ENCODE measurements at regions not wholly inside any gene's neighbourhood (a gene's known extent, or its start where the extent isn't known, plus 50 kb on each side); places are given as distances from the start of the nearest gene placed in this dataset.
"Not testable (repeated sequence)": the region's sequence is repeated elsewhere in the genome, so short reads cannot be mapped to it uniquely, and the experiment has no call there.

DNA sequence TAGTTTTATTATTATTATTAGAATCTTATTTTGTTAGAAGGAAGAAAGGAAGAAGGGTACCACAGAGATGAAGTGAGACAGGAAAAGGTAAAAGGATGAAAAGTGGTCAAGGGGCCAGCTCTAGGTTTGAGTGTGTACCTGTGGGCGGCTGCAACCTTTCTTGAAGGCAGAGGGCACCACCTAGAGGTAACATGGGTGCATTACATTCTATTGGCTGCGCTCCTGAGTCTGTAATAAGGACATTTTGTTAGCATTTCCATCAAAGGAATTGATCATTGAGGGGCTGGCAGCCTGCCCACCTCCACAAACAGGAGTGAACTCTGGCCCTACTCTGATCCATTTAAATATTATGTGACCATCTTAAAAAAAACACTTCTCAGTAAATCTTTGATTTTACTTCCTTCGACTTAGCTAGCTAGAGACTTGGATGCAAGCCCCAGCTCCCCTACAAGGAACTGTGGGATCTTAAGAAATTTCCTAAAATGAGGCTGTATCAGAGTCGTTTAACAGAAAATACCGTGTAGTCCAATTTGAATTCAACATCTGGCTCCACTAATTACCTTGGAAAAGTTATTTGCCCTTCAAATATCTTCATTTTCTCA, 610.4 kb downstream of the IPMK start:
- Histone ChIP-seq H3K4me2 (no peak overlapping the region), H3K36me3 (replicated peaks; ENCODE audit: insufficient read depth, low read depth) (no peaks in the 10 kb centered on the region), H2AFZ (no peak overlapping the region), H3K27ac (no peak overlapping the region), H3K4me3 (no peak overlapping the region), H3K9me3 (ENCODE audit: low read depth) (no peaks in the 10 kb centered on the region), H3K27me3 (no peaks in the 10 kb centered on the region), H4K20me1 (ENCODE audit: insufficient read depth, poor library complexity, severe bottlenecking) (no peaks in the 10 kb centered on the region), H3K4me1 (ENCODE audit: insufficient read depth) (no peaks in the 10 kb centered on the region), H3K79me2 (no peaks in the 10 kb centered on the region), H3K9me2 (replicated peaks; ENCODE audit: insufficient read depth) (no peaks in the 10 kb centered on the region)
- WGBS (ENCODE audit: low lambda C conversion rate, missing lambda C conversion rate) = 33% methylated on average over 5 of the region's 5 CpGs
- peak; percentile 83 for DNase-seq (ENCODE audit: low spot score)
- TF ChIP-seq CTCF (IDR thresholded peaks at IDR 0.05; ENCODE audit: poor library complexity) (peak; percentile 84), EZH2phosphoT487 (IDR thresholded peaks at IDR 0.05; ENCODE audit: low read depth, severe bottlenecking, unreplicated experiment) (no peak)

- WGBS (ENCODE audit: low lambda C conversion rate, missing lambda C conversion rate) = 71% methylated on average over 2 of the region's 2 CpGs
- H3K4me1 ChIP-seq (ENCODE audit: insufficient read depth) = no peaks in the 10 kb centered on the region
Measured at GRCh38 chr10:57654856-57655255, 612.8 kb downstream of the IPMK start.

GRCh38 chr10:57645108-57645507, 622.6 kb downstream of the IPMK start:
- not testable (repeated sequence) for H2AFZ ChIP-seq, H3K27ac ChIP-seq, H3K27me3 ChIP-seq

More at GRCh38 chr10:57654856-57655255, 612.8 kb downstream of the IPMK start:
- TF ChIP-seq CTCF (IDR thresholded peaks at IDR 0.05; ENCODE audit: poor library complexity) (no peak), EZH2phosphoT487 (IDR thresholded peaks at IDR 0.05; ENCODE audit: low read depth, severe bottlenecking, unreplicated experiment) (no peak), EZH2 (IDR thresholded peaks at IDR 0.05; ENCODE audit: borderline replicate concordance) (no peak)
- Histone ChIP-seq H3K27ac (no peak overlapping the region), H3K36me3 (replicated peaks; ENCODE audit: insufficient read depth, low read depth) (no peaks in the 10 kb centered on the region), H3K4me2 (no peak overlapping the region), H3K27me3 (no peaks in the 10 kb centered on the region), H2AFZ (no peak overlapping the region), H3K79me2 (no peaks in the 10 kb centered on the region), H4K20me1 (ENCODE audit: insufficient read depth, poor library complexity, severe bottlenecking) (no peaks in the 10 kb centered on the region), H3K9me2 (replicated peaks; ENCODE audit: insufficient read depth) (no peaks in the 10 kb centered on the region), H3K4me3 (no peak overlapping the region), H3K9me3 (ENCODE audit: low read depth) (no peaks in the 10 kb centered on the region)
- DNase-seq (ENCODE audit: low spot score) = no peak

DNA sequence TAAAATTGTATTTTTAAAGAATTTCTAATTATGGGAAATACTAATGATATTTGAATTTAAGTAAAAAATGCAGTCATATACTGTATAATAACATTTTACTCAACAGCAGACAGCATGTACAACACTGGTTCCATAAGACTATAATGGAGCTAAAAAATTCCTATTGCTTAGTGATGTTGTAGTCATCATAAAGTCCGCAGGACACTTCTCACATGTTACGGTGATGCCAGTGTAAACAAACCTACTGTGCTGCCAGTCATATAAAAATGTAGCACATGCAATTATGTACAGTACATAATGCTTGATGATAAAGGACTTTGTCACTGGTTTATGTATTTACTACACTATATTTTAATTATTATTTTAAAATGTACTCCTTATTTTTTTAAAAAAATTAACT, 629.3 kb downstream of the IPMK start:
- no peak overlapping the region for H3K4me3 ChIP-seq
- H3K9me3 ChIP-seq (ENCODE audit: low read depth) = no peaks in the 10 kb centered on the region
- WGBS (ENCODE audit: low lambda C conversion rate, missing lambda C conversion rate) = 90% methylated on average over 2 of the region's 2 CpGs
- no peak overlapping the region for H2AFZ ChIP-seq
- H3K27ac ChIP-seq = no peak overlapping the region
- H3K79me2 ChIP-seq = no peaks in the 10 kb centered on the region
- H3K27me3 ChIP-seq = no peaks in the 10 kb centered on the region
- H3K36me3 ChIP-seq (replicated peaks; ENCODE audit: insufficient read depth, low read depth) = no peaks in the 10 kb centered on the region
- H3K4me1 ChIP-seq (ENCODE audit: insufficient read depth) = no peaks in the 10 kb centered on the region
- DNase-seq (ENCODE audit: low spot score) = no peak
- no peak for TF ChIP-seq CTCF (IDR thresholded peaks at IDR 0.05; ENCODE audit: poor library complexity)
- no peak for TF ChIP-seq EZH2phosphoT487 (IDR thresholded peaks at IDR 0.05; ENCODE audit: low read depth, severe bottlenecking, unreplicated experiment)
- no peak for TF ChIP-seq EZH2 (IDR thresholded peaks at IDR 0.05; ENCODE audit: borderline replicate concordance)
- no peaks in the 10 kb centered on the region for H4K20me1 ChIP-seq (ENCODE audit: insufficient read depth, poor library complexity, severe bottlenecking)
- no peak overlapping the region for H3K4me2 ChIP-seq
- no peaks in the 10 kb centered on the region for H3K9me2 ChIP-seq (replicated peaks; ENCODE audit: insufficient read depth)

More at GRCh38 chr10:57645108-57645507, 622.6 kb downstream of the IPMK start:
- WGBS (ENCODE audit: low lambda C conversion rate, missing lambda C conversion rate) = 94% methylated on average over 3 of the region's 3 CpGs
- not testable (repeated sequence) for H3K36me3 ChIP-seq (replicated peaks; ENCODE audit: insufficient read depth, low read depth); H3K9me3 ChIP-seq (ENCODE audit: low read depth); H3K4me1 ChIP-seq (ENCODE audit: insufficient read depth); DNase-seq (ENCODE audit: low spot score); H3K4me2 ChIP-seq; H3K79me2 ChIP-seq; H3K9me2 ChIP-seq (replicated peaks; ENCODE audit: insufficient read depth); H4K20me1 ChIP-seq (ENCODE audit: insufficient read depth, poor library complexity, severe bottlenecking); H3K4me3 ChIP-seq

Data from hepatocyte (in vitro differentiated cells).